GM13976 (cell line): ENCODE measurements at regions not wholly inside any gene's neighbourhood (a gene's known extent, or its start where the extent isn't known, plus 50 kb on each side); places are given as distances from the start of the nearest gene placed in this dataset.

Experiments used
- DNase-seq: peaks from one replicate; pipeline ENCODE4 v3.0.0; 2012; ENCODE audit warnings: low spot score
- CTCF ChIP-seq: IDR thresholded peaks from 2 replicates; pipeline ENCODE4 v1.5.1; 2012; ENCODE audit warnings: borderline replicate concordance, mild to moderate bottlenecking; ENCODE audit not compliant: insufficient read depth; ENCODE audit errors: extremely low read depth, missing control alignments, control extremely low read depth
- in situ Hi-C: fragments of 300-500 bp; cut with MboI; formaldehyde crosslinking; loops from one replicate; pipeline ENCODE4 v1.12.0; 2022; ENCODE audit warnings: low sequenced_read_pairs, mixed read lengths, inconsistent platforms; ENCODE audit not compliant: unreplicated experiment

- DNase-seq = peak; percentile 7
- no peak for TF ChIP-seq CTCF
- in situ Hi-C loops = no loop called here
Observed at GRCh38 chr14:101174522-101174838, 271.0 kb upstream of the RTL1 start.

GRCh38 chr14:101174980-101175606, 271.6 kb upstream of the RTL1 start:
- peak; percentile 5 for DNase-seq
- TF ChIP-seq CTCF = no peak
- in situ Hi-C loops = no loop called here

DNA sequence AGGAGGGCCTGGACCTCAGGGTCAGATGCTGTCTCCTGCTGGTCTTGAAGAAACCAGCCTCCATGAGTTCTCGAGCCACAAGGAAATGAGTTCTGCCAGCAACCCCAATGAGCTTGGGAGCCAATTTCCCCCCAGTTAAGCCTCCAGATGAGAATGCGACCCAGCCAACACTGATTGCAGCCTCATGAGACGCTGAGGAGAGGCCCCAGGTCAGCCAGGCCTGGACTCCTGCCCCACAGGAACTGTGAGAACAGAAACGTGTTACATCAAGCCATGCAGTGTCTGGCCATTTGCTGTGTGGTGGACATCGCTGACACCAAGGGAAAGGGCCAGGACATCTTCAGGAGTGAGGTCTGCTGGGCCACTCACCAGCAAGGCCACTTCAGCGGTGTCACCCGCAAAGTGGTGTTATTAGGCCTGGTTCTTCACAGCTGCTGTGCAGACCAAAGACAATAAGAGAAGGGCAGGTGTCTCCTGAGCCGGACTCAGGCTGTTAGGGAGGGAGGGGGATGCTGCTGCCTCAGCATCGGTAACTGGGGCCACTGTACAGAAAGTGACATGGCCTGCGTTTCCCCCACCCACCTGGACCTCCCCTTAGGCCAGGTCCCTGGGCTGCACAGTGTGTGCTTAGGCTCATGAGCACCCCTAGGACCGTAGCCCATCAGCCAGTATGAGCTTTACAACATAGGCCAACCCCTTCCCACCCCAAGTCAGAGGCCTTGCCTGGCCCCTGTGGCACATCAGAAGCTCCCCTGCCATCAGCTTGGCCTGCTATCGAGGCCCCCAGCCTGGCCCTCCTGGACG, 272.4 kb upstream of the RTL1 start:
- no peak for DNase-seq
- TF ChIP-seq CTCF = no peak
- in situ Hi-C loops = no loop called here

DNA sequence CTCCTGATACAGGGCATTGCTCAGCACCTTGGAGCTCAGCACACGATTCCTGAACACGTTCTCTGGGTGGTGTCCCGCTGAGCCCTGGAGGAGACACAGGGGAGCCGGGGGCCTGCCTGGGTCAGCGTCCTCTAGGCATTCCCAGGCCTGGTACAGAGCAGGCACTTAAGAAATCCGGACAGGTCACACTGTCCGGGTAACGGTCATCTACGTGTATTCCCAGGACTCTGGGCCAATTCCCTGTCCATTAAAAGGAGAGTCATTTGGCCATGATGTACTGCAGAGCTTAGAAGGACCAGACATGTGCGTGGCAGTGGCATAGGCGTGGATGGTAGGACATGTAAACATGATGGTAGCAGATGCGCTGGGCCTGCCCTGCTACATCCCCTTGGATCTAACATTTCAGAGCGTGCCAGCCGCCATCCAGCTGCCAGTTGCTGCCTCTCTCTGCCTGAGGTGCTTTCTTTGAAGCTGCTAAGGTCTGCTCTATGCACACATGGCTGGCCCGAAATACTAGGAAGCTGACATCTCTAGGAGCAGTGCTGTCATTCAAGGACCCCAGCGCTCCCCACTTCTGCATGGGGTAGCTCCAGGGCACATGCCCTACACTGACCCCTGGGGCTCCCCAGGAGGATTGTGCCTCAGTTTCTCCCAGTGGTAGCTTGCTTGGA, 273.1 kb upstream of the RTL1 start:
- no peak for DNase-seq
- no peak for TF ChIP-seq CTCF
- in situ Hi-C loops = no loop called here

DNA sequence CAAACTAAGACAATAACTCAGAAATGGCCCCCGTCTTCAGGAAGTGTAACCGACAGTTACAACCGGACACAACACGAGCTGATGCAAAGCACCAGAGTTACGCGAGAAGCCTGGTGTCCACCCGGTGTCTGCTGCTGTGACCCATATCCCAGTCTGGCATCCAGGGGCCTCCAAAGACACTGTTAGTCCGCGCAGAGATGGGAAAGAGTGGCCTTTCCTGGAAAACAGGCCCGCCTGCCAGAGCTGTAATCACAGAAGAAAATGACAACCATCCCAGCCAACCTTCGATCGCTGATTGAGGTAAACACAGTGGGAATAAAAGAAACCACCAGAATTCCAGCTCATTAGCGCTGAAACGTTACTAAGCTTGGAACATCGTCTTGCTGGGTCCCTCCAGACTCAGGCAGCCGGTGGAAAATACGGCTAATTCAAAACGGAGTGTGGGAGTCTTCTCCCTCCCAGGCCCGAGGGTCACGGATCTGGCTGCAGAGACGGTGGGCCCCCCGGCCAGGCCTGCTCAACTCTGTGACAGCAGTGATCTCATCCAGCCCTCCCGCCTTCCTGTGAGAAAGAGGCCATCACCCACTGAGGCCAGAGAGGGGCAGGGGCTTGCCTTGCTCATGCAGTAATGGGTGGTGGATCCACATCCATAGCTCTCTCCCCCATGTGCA, 273.9 kb upstream of the RTL1 start:
- no peak for TF ChIP-seq CTCF
- no peak for DNase-seq
- in situ Hi-C loops = no loop called here

DNA sequence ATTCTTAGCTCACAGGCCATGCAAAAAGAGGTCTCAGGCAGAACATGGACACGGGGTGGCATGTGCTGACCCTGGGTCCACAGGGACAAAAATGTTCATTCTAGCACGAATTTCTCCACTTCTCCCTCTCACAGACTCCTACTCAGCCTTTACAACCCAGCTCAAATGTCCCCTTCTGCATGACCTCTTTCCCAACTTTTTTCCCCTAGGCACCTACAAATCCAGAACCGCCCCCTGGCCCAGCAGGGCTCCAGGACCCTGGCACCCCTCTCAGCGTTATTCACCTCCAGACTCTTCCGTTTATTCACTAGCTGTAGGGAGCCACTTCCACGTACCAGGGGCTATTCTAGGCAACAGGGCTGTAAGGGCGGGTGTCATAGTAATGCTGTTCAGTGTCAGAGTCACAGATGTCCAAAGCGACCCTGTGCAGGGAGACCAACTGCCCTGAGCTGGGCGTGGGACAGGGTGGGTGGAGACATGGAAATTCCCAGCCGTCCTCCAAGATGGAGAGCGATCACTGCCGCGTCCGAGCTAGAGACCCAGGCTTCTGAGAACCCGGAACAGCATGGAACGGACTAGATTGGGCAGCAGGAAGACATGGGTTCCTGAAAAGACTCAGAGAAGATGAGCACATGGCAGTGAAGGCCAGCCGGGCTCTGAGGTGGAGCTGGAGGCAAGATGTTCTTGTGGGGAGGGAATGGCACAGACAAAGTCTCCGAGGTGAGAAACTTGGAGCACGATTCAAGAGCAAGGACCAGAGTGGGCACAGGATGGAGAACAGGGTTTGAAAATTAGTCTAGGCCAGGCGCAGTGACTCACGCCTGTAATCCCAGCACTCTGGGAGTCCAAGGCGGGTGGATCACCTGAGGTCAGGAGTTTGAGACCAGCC, 274.9 kb upstream of the RTL1 start:
- in situ Hi-C loops = no loop called here
- no peak for DNase-seq
- no peak for TF ChIP-seq CTCF
